DOHH2 (cell line): ENCODE measurements at regions not wholly inside any gene's neighbourhood (a gene's known extent, or its start where the extent isn't known, plus 50 kb on each side); places are given as distances from the start of the nearest gene placed in this dataset.

ENCODE experiments used
- EZH2phosphoT487 ChIP-seq: fragments of 200-600 bp; sonication (generic); IDR thresholded peaks from 2 replicates; pipeline ENCODE4 v1.6.1; 2017; ENCODE audit warnings: borderline replicate concordance, mild to moderate bottlenecking, antibody characterized with exemption, low read length, moderate library complexity, mixed read lengths
- TF ChIP-seq, protein P1 (sequence below): fragments of 200-600 bp; sonication (generic); IDR thresholded peaks from one replicate; pipeline ENCODE4 v1.5.1; 2014; ENCODE audit warnings: antibody characterized with exemption, mild to moderate bottlenecking, low read depth, low read length; ENCODE audit not compliant: poor library complexity, severe bottlenecking

GRCh38 chr4:137649711-137650450, 117.6 kb upstream of the PCDH18 start:
- TF ChIP-seq, protein P1, sequence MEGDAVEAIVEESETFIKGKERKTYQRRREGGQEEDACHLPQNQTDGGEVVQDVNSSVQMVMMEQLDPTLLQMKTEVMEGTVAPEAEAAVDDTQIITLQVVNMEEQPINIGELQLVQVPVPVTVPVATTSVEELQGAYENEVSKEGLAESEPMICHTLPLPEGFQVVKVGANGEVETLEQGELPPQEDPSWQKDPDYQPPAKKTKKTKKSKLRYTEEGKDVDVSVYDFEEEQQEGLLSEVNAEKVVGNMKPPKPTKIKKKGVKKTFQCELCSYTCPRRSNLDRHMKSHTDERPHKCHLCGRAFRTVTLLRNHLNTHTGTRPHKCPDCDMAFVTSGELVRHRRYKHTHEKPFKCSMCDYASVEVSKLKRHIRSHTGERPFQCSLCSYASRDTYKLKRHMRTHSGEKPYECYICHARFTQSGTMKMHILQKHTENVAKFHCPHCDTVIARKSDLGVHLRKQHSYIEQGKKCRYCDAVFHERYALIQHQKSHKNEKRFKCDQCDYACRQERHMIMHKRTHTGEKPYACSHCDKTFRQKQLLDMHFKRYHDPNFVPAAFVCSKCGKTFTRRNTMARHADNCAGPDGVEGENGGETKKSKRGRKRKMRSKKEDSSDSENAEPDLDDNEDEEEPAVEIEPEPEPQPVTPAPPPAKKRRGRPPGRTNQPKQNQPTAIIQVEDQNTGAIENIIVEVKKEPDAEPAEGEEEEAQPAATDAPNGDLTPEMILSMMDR, result no peak
- no peak for TF ChIP-seq EZH2phosphoT487
